HG03025 (cell line): ENCODE measurements at regions not wholly inside any gene's neighbourhood (a gene's known extent, or its start where the extent isn't known, plus 50 kb on each side); places are given as distances from the start of the nearest gene placed in this dataset.
"Not testable (repeated sequence)": the region's sequence is repeated elsewhere in the genome, so short reads cannot be mapped to it uniquely, and the experiment has no call there.

ENCODE experiments used
- ATAC-seq: cut with Tn5 transposase; IDR thresholded peaks from one replicate; pipeline ENCODE4 v1.9.1; 2021; ENCODE audit warnings: mild to moderate bottlenecking, moderate library complexity; ENCODE audit not compliant: unreplicated experiment, low FRiP score

GRCh38 chr9:102941868-102942267 lies 53.3 kb upstream of the CYLC2 start:
- no peak for ATAC-seq

- ATAC-seq = no peak
Observed at GRCh38 chr9:102922526-102922925, 72.6 kb upstream of the CYLC2 start.

- ATAC-seq = no peak
Observed at GRCh38 chr9:102911185-102911584, 83.9 kb upstream of the CYLC2 start.

- ATAC-seq = not testable (repeated sequence)
Observed at GRCh38 chr9:102905795-102906194, 89.3 kb upstream of the CYLC2 start.

GRCh38 chr9:102892025-102892424 lies 103.1 kb upstream of the CYLC2 start:
- no peak for ATAC-seq

GRCh38 chr9:102888747-102889146 lies 106.4 kb upstream of the CYLC2 start:
- ATAC-seq = not testable (repeated sequence)

GRCh38 chr9:102875687-102876086 lies 119.4 kb upstream of the CYLC2 start:
- ATAC-seq = no peak

GRCh38 chr9:102867488-102867887 lies 127.6 kb upstream of the CYLC2 start:
- ATAC-seq = no peak

- ATAC-seq = no peak
Observed at GRCh38 chr9:102862478-102862877, 132.7 kb upstream of the CYLC2 start.

GRCh38 chr9:102855641-102856040 lies 139.5 kb upstream of the CYLC2 start:
- no peak for ATAC-seq

GRCh38 chr9:102845827-102846371 lies 149.2 kb upstream of the CYLC2 start:
- ATAC-seq = no peak

GRCh38 chr9:102844716-102845115 lies 150.4 kb upstream of the CYLC2 start:
- no peak for ATAC-seq

- no peak for ATAC-seq
Observed at GRCh38 chr9:102842423-102842822, 152.7 kb upstream of the CYLC2 start.

- ATAC-seq = no peak
Observed at GRCh38 chr9:102841376-102841775, 153.8 kb upstream of the CYLC2 start.

- ATAC-seq = no peak
Observed at GRCh38 chr9:102840335-102840734, 154.8 kb upstream of the CYLC2 start.

- no peak for ATAC-seq
Observed at GRCh38 chr9:102832814-102833213, 162.3 kb upstream of the CYLC2 start.

- no peak for ATAC-seq
Observed at GRCh38 chr9:102796244-102796643, 198.9 kb upstream of the CYLC2 start.

GRCh38 chr9:102795532-102795931 lies 199.6 kb upstream of the CYLC2 start:
- ATAC-seq = no peak

- ATAC-seq = no peak
Observed at GRCh38 chr9:102779356-102779755, 215.8 kb upstream of the CYLC2 start.

GRCh38 chr9:102778746-102779145 lies 216.4 kb upstream of the CYLC2 start:
- no peak for ATAC-seq

- no peak for ATAC-seq
Observed at GRCh38 chr9:102770704-102771103, 224.4 kb upstream of the CYLC2 start.

- no peak for ATAC-seq
Observed at GRCh38 chr9:102769307-102769706, 225.8 kb upstream of the CYLC2 start.

GRCh38 chr9:102768002-102768401 lies 227.1 kb upstream of the CYLC2 start:
- no peak for ATAC-seq
